Pancreas (tissue), 10 donors: ENCODE measurements at regions not wholly inside any gene's neighbourhood (a gene's known extent, or its start where the extent isn't known, plus 50 kb on each side); places are given as distances from the start of the nearest gene placed in this dataset.
"Not testable (repeated sequence)": the region's sequence is repeated elsewhere in the genome, so short reads cannot be mapped to it uniquely, and the experiment has no call there.

Source experiments
- ATAC-seq, 4 donors: fragments of 200-7000 bp; cut with Tn5 transposase; one replicate each; pipeline versions ENCODE4 v1.8.0 to v1.9.1; 2020; ENCODE audit warnings: mild to moderate bottlenecking in 4 of 4, moderate library complexity in 4 of 4
- DNase-seq, 6 donors: peaks; one replicate each; pipeline ENCODE4 v3.0.0-alpha.2; 2020
- FAIRE-seq: peaks from 2 replicates; lab custom pipeline; 2012; peaks lifted over from hg19 to GRCh38; lab: Jason Lieb, UNC
- H3K27ac ChIP-seq, 4 donors: fragments of 200-600 bp; sonication (generic); 1 replicate in 3 of 4; 2 replicates in 1 of 4; pipeline versions ENCODE4 v1.5.0 to v1.8.0; 2020
- H3K27me3 ChIP-seq, 4 donors: fragments of 200-600 bp; one replicate each; pipeline ENCODE4 v1.8.0; 2021
- H3K36me3 ChIP-seq, 3 donors: fragments of 200-600 bp; sonication (generic) in 1 of 3; one replicate each; pipeline versions ENCODE4 v1.5.0 to v1.8.0; 2020 to 2021
- H3K4me1 ChIP-seq, 3 donors: fragments of 200-600 bp; one replicate each; pipeline ENCODE4 v1.8.0; 2021
- H3K4me3 ChIP-seq, 4 donors: fragments of 200-600 bp; sonication (generic) in 2 of 4; one replicate each; pipeline versions ENCODE4 v1.5.0 to v1.8.0; 2020 to 2021
- H3K9me3 ChIP-seq, 4 donors: fragments of 200-600 bp; one replicate each; pipeline ENCODE4 v1.8.0; 2021
- CTCF ChIP-seq, 4 donors: fragments of 200-600 bp; sonication (generic) in 3 of 4; IDR thresholded peaks; one replicate each; pipeline versions ENCODE4 v1.5.0 to v1.8.0; 2021; ENCODE audit warnings: antibody characterized with exemption in 4 of 4
- WGBS, 2 donors: extraction: QIAGEN DNeasy Blood & Tissue Kit; methylation state at CpG; one replicate each; pipeline ENCODE4 v1.1.7; 2013; 5-methylcytosine and 5-hydroxymethylcytosine counted together
- intact Hi-C, 3 donors: fragments of 100-400 bp; cut with DNase I; formaldehyde crosslinking; loops; one replicate each; pipeline versions ENCODE4 v1.11.1 to v1.14.2; 2022
- donor health status: healthy with polysubstance abuse.
- donor health status: DM: no; HTN: no; CAD: no; lungs with moderate emphysema.
- donor health status: DM: no; HTN: no; CAD: no.
- donor health status: control.
- donor health status: control.
- donor health status: Bipolar disorder and iron deficiency.
- donor health status: DM: yes; HTN: yes; CAD: no.
- donor health status: DM: no; HTN: no; CAD: no.
- donor health status: DM: no; HTN: no; CAD: no.
- donor health status: DM: yes; HTN: yes; CAD: no.

GRCh38 chr21:28025111-28025510 is 967.6 kb downstream of the LTN1 start:
- Histone ChIP-seq H3K4me3 (no peak overlapping the region), H3K9me3 (no peaks in the 10 kb centered on the region), H3K4me1 (no peaks in the 10 kb centered on the region), H3K27ac (no peak overlapping the region), H3K27me3 (no peaks in the 10 kb centered on the region), H3K36me3 (no peaks in the 10 kb centered on the region)
- 93 to 94% methylated on average over 1 of the region's 1 CpG for WGBS, 2 donors
- TF ChIP-seq CTCF (IDR thresholded peaks at IDR 0.05) = no peak
- ATAC-seq (no peak), FAIRE-seq (no peak), DNase-seq (no peak)
- intact Hi-C loops = no loop called here

GRCh38 chr21:28018741-28019669 is 973.7 kb downstream of the LTN1 start:
- Histone ChIP-seq H3K4me1 (no peaks in the 10 kb centered on the region), H3K36me3 (no peaks in the 10 kb centered on the region), H3K27me3 (no peaks in the 10 kb centered on the region), H3K4me3 (peak overlapping the region in 1 of 4 donors; percentile 12), H3K9me3 (no peaks in the 10 kb centered on the region), H3K27ac (no peak overlapping the region)
- DNase-seq (peak; percentile 5 to 60 (median 22)), FAIRE-seq (no peak), ATAC-seq (peak; percentile 68 to 97 (median 92))
- intact Hi-C loops = no loop called here
- TF ChIP-seq CTCF (IDR thresholded peaks at IDR 0.05) = peak in 1 of 4 donors; percentile 6
- 64 to 70% methylated on average over 15 of the region's 15 CpGs for WGBS, 2 donors

GRCh38 chr21:28018213-28018612 is 974.5 kb downstream of the LTN1 start:
- no peak overlapping the region for H3K27ac ChIP-seq
- TF ChIP-seq CTCF (IDR thresholded peaks at IDR 0.05) = no peak
- intact Hi-C loops = no loop called here
- H3K4me1 ChIP-seq = no peaks in the 10 kb centered on the region
- no peaks in the 10 kb centered on the region for H3K36me3 ChIP-seq
- WGBS, 2 donors = 82 to 93% methylated on average over 9 of the region's 9 CpGs
- DNase-seq (peak in 1 of 6 donors; percentile 34), FAIRE-seq (no peak), ATAC-seq (no peak)
- no peaks in the 10 kb centered on the region for H3K9me3 ChIP-seq
- H3K27me3 ChIP-seq = no peaks in the 10 kb centered on the region
- no peak overlapping the region for H3K4me3 ChIP-seq

GRCh38 chr21:28016571-28016970 is 976.1 kb downstream of the LTN1 start:
- Histone ChIP-seq H3K4me3 (no peak overlapping the region), H3K36me3 (no peaks in the 10 kb centered on the region), H3K9me3 (no peaks in the 10 kb centered on the region), H3K4me1 (no peaks in the 10 kb centered on the region), H3K27ac (no peak overlapping the region), H3K27me3 (no peaks in the 10 kb centered on the region)
- whole genome bisulfite sequencing, 2 donors = 86% methylated on average over 1 of the region's 1 CpG
- intact Hi-C loops = no loop called here
- TF ChIP-seq CTCF (IDR thresholded peaks at IDR 0.05) = no peak
- FAIRE-seq = no peak
- no peak for ATAC-seq
- DNase-seq = no peak

GRCh38 chr21:28013123-28013522 is 979.6 kb downstream of the LTN1 start:
- H3K27me3 ChIP-seq, DNase-seq, H3K4me3 ChIP-seq, H3K36me3 ChIP-seq, H3K9me3 ChIP-seq, intact Hi-C loops, FAIRE-seq, H3K4me1 ChIP-seq, H3K27ac ChIP-seq: not testable (repeated sequence)
- ATAC-seq = peak in 3 of 4 donors; percentile 38 to 58 (median 56)

GRCh38 chr21:28011970-28012369 is 980.7 kb downstream of the LTN1 start:
- WGBS, 2 donors = 17 to 33% methylated on average over 2 of the region's 2 CpGs
- H3K4me1 ChIP-seq, FAIRE-seq, H3K4me3 ChIP-seq, intact Hi-C loops, H3K27me3 ChIP-seq, H3K27ac ChIP-seq, H3K9me3 ChIP-seq, DNase-seq, ATAC-seq, H3K36me3 ChIP-seq: not testable (repeated sequence)

GRCh38 chr21:28008245-28008644 is 984.4 kb downstream of the LTN1 start:
- H3K27ac ChIP-seq, FAIRE-seq, ATAC-seq, H3K9me3 ChIP-seq, intact Hi-C loops, H3K36me3 ChIP-seq, H3K4me1 ChIP-seq, DNase-seq, H3K4me3 ChIP-seq, H3K27me3 ChIP-seq: not testable (repeated sequence)
- 48 to 56% methylated on average over 3 of the region's 3 CpGs for WGBS, 2 donors

- FAIRE-seq, ATAC-seq, intact Hi-C loops, H3K4me1 ChIP-seq, H3K9me3 ChIP-seq, H3K27me3 ChIP-seq, H3K27ac ChIP-seq, H3K4me3 ChIP-seq, H3K36me3 ChIP-seq, DNase-seq: not testable (repeated sequence)
- WGBS, 2 donors = 81 to 95% methylated on average over 2 of the region's 2 CpGs
Measured at GRCh38 chr21:28003627-28004026, 989.0 kb downstream of the LTN1 start.
